HG03039 (cell line): ENCODE measurements at regions not wholly inside any gene's neighbourhood (a gene's known extent, or its start where the extent isn't known, plus 50 kb on each side); places are given as distances from the start of the nearest gene placed in this dataset.

Experiments used
- ATAC-seq: cut with Tn5 transposase; IDR thresholded peaks from one replicate; pipeline ENCODE4 v1.9.1; 2021; ENCODE audit warnings: mild to moderate bottlenecking, moderate library complexity; ENCODE audit not compliant: unreplicated experiment

DNA sequence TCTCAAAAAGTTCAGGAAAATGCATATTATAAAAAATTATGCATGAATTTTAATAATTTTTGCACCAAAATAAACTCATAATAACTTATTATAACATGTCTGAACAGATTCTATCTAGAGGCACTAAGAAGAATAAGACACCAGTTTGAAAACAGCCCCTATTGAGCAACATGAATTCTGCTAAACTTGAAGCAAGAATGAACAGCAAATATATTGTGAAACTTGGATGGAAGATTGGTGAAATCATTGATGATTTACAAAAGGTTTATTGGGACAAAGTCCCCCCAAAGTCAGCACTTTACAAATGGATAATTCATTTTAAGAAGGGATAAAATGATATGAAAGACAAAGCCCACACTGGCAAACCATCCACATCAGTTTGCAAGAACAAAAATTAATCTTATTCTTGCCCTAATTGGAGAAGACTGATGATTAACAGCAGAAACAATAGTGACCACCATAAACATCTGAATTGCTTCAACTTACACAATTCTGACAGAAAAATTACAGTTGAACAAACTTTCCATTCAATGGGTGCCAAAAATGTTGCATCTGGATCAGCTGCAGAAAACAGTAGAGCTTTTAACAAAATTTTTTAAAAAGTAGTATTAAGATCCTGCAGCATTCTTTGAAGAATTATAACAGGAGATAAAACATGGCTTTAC lies 257.5 kb upstream of the FAT3 start:
- no peak for ATAC-seq

DNA sequence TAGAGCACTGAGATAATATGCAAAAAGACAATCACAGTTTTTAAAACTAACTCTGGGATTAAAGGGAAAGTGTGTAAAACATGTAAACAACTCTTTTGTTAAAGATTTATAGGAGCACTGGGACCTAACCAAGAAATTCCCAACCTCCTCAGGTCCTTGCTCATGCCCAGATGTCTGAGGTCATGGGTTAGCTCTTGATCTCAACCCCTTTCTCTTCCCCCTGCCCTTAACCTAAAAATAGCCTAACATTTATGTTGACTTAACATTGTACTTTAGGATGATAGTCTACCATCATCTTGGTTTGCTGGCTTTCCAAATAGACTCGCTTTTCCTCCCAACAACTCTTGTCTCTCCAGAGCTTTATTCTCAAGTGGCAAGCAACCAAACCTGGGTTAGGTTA lies 258.2 kb upstream of the FAT3 start:
- ATAC-seq, result no peak

DNA sequence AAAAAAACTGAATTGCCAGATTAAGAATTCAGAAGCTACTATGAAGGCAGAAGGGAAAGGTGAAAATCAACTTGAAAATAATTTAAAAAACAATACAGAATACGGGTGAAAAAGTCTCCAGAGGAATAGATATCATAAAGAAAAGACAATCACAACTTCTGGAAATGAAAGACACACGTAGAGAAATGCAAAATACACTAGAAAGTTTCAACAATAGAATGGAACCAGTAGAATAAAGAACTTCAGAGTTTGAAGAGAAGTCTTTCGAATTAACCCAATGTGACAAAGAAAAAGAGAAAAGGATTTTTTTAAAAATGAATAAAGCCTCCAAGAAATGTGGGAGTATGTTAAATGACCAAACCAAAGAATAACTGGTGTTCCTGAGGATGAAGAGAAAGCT lies 263.8 kb upstream of the FAT3 start:
- ATAC-seq, result no peak

DNA sequence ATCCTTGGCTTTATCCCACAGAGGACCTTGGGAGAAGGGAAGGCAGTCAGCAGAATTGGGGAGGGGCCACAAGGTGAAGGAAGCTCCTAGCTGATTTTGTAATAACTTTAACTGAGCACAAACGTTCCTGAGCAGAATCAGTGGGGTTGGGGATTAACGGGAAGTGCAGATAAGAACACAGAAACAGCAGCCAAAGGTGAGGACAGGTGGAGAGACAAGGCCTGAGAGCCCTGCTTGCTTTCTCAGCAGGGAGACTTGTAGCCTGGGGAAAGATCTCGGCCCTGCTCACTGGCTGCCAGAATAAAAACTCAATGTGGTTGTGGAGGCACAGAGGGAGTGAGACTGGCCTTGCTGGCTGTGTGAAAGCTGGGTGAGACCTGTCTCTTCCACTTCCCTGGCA lies 265.2 kb upstream of the FAT3 start:
- ATAC-seq, result no peak

DNA sequence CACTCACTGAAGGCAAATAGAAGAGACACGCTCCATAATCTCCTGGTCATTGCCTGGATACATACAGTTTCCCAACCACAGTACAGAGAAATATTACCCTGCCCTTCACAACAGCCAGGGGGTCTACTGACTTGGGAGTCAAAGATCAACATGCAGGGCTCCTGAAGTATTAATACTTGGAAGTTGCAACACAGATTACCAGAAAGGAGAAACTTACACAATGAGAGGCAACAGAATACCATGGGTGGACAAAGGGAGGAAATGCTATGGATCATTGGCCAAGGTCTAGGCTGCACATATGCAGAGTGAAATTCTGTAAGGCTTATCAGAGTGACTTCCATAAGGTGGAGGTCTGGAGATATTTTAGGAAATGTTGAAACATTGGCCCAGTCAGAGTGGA lies 267.9 kb upstream of the FAT3 start:
- ATAC-seq, result no peak

DNA sequence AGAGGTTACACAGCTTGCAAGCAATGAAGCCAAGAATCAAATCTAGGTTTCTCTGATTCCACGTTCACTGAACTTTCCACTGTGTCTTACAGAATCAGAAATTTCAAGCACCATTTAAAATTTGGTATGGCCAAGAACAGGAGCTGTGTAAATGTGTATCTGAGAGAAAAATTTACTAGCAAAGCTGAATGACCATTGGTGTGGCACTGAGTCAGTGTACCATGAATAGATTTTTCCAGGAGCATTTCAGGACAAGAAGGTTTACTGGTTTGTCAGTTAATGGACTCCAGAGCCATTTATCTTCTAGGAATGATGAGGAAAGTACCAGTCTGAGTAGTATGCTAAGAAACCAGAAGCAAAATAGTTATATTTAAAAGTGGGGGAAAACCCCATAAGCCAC lies 269.4 kb upstream of the FAT3 start:
- no peak for ATAC-seq

DNA sequence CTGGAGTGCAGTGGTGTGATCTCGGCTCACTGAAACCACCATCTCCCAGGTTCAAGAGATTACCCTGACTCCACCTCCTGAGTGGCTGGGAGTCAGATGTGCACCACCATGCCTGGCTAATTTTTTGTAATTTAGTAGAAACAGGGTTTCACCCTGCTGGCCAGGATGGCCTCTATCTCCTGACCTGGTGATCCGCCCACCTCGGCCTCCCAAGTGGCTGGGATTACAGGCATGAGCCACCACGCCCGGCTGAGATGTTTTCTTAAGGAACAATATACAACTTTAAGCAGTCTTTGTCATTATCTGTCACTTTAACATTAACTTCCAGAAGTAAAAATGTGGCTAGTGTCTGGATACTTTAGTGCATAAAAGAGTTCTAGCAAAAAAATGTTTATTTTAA lies 272.6 kb upstream of the FAT3 start:
- no peak for ATAC-seq

DNA sequence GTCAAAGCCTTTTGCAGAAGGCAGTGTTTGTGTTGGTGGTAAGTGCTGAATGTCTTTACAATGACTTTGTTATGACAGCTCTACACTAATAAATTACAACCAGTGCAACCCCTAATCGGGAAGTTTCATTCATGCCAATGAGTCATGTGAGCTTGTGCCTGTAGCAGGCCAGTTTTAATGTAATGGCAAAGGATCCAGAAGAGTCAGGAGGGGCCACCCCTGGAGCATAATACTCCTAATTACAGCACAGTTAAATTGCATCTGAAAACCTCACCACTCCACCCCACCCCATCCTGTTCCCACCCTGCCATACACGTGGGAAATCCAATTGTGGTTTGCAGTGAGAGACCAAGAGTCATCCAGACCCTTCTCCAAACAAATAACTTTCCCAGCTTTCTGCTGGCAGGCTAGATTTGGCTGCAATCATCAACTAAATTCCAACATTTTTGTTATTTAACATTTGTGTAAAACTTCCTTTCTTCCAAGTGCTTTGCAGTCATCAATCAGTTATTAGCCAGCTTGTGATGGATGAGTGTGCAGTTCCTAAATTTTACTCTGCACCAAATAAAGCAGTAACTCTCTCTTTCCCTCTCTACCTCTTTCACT lies 277.3 kb upstream of the FAT3 start:
- no peak for ATAC-seq

DNA sequence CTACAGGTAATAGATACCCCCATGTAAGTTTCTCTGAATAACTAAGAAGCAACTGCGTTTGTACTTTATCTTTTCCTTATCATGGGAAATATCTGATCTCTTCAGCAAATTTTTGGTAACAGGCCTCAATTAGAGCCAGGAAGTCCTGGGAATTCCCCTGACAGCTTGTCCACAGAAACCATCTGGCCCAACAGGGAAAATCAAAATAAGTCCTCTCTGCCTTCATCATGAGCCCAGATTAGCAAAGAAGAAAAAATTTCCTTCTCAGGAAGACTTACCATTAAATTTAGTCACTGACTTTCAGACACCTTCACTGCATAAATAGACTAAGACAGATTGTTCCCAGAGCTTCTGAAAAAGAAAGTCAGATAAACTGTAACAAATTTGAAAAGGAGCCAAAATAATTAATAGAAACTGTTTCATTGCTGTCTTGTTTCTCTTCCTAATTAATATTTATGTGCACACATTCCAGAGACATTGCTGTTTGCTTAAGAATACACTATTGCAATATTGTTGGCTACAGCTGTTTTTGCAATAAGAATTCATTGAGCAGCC lies 278.1 kb upstream of the FAT3 start:
- no peak for ATAC-seq

DNA sequence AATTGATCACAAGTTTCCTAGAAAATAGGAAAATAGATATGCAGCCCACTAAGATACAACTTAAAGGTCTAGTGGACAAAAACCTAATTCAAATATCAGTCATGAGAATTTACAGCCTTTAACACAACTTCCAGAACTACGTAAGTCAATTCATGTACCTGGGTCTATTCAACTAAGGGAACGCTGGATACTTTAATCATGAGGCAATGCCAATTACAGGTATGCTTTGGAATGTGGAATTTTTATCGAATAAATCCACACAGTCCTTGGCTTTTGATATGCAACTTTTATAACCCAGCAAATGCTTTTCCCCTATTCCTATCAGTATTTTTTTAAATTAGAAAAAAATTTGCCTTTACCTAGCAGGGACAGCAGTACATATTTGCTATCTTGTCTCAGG lies 289.5 kb upstream of the FAT3 start:
- ATAC-seq, result no peak

DNA sequence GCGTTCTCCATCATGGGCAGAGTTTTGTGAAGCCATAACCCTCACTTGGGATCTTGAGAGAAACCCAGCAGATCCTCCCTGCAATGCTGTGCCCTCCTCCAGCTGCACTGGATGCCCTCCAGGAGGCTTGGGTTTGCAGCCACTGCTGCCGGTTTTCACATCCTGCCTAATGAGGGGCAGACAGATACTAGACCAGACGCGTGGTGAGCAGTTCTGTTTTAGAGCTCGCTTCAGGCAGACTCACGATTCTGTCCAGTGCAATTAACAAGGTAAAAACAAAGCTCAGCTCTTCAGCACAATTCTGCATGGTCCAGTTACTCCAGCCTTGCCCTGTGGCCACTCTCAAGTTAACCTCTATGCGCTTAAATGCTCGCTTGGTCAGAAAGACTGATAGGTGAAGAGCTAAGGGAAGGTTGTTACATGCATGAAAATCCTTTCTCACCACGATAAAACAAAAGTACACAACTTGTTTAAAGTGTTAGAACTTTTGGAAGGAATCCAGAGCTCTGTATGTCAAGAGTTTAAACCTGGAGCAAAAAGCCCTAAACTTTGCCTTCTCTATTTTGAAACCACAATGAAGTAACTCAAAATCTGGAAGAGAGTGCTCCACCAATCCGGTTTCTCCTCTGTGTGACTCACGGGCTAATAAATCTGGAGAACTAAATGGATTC lies 292.3 kb upstream of the FAT3 start:
- no peak for ATAC-seq

DNA sequence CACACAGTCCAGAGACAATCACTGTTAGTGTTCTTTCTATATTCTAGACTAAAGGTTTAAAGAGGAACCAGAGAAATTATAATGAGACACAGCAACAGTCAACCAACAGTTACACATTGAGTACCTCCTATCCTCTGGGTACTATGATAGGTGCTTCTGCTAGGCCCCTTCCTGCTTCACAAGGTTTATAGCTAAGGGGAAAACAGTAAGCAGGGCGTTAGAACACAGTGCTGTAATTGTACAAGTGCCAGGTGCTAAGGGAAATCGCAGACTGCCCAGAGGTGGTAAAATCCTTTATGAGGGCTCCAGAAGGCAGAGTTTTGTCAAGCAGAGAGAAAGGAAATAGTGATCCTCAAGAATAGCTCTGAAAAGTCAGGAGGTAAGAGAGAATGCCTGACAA lies 297.2 kb upstream of the FAT3 start:
- no peak for ATAC-seq

DNA sequence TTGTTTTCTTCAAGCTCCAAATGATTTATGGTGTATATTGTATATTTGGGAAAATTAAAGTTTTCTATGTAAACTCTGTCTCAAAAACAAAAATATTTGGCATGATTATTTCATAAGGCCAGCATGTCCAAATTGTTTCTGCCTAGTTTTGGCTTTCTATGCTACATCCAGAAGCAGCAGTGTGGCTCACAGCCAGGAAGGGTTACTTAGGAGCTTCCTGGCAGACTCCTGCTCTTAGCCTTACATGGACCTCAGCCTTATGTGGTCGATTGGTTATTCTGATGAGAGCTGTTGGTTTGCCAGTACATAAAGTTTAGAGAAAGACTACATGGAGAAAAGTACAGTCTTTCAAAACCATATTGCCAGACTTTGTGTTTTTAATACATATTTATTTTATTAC lies 297.7 kb upstream of the FAT3 start:
- no peak for ATAC-seq

DNA sequence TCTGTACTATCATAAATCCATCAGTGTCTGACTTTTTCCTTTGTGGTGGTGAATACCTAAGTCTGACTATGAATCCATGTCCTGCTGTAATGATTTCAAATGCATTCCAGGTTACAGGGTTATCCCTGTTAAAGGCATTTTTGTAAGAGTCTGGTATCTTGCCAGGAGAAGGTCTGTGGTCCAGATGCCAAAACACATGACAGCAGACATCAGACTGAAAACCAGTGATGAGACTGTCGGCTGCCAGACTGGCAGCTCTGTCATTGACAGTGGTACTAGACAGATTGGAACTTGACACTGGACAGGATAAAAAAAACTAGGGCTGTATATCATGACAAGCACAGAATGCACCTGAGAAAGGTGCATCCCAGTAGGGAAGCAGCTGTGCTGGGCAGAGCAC lies 301.8 kb upstream of the FAT3 start:
- no peak for ATAC-seq

DNA sequence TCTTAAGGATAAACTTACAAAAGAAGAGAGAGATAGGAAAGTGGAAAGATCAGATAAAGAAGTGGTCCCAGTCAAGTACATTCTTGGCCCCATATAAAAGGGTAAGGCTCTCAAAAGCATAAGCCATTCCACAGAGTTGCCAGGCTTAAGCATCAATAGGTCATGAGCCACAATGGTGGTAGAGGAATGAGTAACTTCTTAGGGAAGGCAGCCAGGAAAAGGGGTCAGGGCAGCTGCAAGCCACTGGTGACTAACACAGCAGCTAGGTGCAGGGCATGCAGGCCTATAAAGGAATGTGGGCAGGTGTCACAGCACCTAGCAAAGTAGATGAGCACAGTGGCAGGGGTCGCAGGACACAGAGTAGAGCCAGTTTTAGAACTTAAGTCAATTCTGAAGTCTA lies 302.6 kb upstream of the FAT3 start:
- no peak for ATAC-seq

DNA sequence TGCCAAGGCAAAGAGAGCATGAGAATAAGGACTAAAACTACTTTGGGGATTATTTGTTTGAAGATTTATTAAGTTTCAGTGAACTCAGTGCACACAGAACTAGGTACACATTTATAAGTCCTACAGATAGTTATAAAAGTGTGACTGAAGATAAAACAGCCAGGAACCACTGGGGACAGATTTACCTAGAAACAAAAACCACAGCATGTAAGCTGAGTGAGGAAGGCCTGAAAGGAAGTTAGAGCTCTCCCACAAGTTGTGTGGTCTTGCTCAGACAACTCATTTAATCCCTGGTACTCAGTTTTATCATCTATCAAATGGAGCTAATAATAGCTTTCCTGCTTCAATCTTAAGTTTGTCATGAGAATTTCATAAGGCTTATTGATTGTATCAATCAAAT lies 311.2 kb upstream of the FAT3 start:
- no peak for ATAC-seq

DNA sequence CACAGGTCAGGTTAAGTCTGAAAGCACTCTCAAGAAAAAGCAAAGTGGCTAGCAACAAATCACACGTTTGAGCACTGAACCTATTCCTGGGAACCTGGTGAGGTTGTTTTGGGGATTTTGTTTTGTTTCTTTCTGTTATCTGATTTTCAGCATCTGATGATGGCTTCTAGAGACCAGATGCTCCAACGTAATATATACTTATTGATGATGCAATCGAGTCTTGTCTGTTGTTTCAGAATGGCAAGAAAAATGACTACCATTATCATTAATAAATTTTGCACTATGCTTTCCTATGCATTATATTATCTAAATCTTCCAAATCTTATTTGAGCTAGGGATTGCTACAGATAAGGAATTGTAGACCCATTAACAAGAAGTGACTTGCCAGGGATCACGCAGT lies 312.3 kb upstream of the FAT3 start:
- ATAC-seq, result no peak

DNA sequence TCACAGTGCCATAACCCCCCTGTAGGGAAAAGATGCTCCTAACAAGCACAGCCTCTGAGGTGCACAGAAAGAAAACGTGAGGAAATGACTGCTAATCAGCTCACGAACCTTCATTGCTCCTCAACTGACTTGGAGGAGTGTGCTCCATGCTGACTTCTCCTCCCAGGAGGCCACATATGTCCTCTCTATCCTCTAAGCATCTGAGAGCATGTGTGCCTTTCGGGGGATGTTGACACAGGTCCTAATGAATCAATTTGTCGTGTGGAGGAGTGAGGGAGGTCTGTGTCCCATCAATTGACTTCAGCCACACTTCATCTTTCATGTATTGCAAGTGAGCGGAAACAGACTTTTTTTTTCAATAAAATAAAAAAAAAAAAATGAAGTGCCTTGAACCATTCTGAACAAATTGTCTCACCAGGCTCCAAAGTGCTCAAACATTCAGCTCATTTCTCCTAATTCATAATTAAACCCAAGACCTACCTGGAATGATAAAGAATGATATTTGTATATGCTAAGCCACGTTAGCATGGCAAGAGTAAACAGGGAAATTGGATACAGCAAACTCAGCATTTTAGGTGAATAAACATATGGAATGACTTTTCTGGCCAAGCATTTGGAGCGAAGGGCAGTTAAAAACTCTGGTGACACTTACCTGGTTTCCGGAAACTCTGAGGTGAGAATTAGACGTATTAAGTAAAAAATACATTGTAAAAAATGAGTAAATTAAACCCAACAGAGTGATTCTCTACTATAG lies 317.6 kb upstream of the FAT3 start:
- ATAC-seq, result no peak

DNA sequence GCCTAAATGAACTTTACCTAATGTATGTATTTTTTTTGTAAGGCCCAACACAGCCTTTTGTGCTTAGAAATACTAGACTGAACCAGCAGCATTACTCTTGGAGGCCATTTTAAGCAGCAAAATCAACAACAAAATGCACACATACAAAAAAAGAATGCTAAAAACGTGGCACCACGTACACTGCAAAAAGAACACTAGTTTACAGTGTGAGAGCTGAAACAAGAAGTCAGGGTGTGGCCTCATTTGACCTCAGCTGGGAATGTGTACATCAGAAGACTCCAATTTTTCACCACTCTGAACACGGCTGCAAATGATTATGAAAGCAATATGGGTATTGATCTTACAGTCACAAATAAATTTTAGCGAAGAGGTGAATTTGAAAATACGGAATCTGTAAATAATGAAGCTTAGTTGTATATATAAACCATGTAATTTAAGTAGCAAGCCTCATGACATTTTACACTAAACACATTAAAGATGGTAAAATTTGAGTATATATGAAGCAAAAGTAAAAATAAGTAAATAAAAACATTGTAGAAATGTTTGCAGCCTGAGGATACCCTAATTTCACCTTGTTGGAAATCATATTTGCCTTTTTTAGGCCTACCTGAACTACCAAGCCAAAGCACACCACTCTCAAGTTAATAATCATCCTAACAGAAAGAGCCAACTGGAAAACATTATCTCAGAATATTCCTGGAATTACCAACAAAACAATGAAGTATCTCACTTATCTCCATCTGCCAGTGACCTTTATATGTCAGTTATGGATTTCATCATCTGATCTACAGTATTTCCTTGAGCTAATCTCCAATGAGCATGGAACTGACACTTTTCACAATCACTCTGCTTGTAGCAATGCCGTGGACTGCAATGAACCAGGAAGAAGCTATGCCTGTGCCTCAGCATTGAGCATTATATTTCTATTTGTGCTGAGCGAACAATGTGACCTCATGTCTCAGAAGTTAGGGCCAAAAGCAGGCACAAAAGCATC lies 319.5 kb upstream of the FAT3 start:
- no peak for ATAC-seq

DNA sequence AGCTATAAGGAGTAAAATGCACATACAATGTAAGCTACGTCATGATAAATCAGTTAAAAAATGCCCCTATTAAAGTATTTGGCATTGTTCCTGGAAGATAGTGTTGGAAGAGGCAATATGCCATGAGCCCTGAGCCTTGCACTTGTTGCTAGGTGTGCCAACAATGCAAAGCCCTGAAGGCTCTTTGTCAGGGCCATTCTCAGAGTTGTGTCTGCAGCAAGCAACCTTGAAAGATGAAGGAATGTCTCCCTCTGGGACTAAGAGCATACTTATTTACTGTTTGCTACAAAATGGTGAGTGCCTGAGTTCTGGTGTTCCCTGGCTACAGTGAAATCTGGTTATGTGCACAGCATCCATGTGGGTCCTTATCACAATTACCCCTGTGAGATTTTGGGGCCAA lies 322.3 kb upstream of the FAT3 start:
- ATAC-seq, result no peak
